ENCODE measurements at regions not wholly inside any gene's neighbourhood (a gene's known extent, or its start where the extent isn't known, plus 50 kb on each side); places are given as distances from the start of the nearest gene placed in this dataset.

DNA sequence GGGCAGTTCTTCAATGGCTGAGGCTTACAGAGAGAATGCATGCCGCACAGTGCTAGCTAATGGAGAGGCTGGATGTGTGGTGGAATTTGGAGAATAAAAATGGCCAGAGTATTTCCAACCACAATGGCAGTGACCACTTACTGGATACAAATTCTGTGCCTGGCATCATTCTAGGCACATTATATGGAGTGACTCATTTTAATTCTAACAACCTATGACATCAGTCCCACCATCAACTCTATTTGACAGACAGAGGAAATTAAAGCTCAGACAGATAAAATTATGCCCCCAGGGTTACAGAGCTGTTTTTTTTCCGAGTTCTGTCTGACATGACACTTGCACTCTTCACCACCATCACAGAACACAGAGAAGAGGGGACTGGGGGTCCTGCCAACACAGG, 105.6 kb upstream of the IL12B start:
- H3K4me3 ChIP-seq (ENCODE audit: low read depth, low read length): no peak overlapping the region
- TF ChIP-seq, protein P1, sequence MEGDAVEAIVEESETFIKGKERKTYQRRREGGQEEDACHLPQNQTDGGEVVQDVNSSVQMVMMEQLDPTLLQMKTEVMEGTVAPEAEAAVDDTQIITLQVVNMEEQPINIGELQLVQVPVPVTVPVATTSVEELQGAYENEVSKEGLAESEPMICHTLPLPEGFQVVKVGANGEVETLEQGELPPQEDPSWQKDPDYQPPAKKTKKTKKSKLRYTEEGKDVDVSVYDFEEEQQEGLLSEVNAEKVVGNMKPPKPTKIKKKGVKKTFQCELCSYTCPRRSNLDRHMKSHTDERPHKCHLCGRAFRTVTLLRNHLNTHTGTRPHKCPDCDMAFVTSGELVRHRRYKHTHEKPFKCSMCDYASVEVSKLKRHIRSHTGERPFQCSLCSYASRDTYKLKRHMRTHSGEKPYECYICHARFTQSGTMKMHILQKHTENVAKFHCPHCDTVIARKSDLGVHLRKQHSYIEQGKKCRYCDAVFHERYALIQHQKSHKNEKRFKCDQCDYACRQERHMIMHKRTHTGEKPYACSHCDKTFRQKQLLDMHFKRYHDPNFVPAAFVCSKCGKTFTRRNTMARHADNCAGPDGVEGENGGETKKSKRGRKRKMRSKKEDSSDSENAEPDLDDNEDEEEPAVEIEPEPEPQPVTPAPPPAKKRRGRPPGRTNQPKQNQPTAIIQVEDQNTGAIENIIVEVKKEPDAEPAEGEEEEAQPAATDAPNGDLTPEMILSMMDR (IDR thresholded peaks at IDR 0.05; ENCODE audit: borderline replicate concordance, insufficient read depth, low read depth, low read length): no peak

DNA sequence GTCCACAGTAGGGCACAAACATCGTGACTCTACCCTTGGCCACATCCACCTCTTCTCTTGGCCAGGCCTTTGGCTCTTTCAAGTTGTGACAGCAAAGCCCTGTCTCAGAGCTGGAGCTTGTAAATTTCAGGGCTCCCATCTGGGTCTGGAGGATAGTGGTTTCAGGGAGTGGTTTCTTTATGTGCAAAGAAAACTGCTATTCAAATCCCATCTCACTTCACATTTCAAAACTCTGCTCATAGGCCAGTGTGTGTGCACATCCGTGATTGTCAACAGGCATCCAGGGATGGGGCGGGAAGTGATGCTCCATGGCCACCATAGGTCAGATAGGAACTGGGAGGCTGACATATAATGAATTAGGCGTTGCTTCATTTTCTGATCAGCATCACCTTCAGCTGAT, 107.8 kb upstream of the IL12B start:
- TF ChIP-seq, protein P1 (IDR thresholded peaks at IDR 0.05; ENCODE audit: borderline replicate concordance, insufficient read depth, low read depth, low read length): no peak
- H3K4me3 ChIP-seq (ENCODE audit: low read depth, low read length): no peak overlapping the region

DNA sequence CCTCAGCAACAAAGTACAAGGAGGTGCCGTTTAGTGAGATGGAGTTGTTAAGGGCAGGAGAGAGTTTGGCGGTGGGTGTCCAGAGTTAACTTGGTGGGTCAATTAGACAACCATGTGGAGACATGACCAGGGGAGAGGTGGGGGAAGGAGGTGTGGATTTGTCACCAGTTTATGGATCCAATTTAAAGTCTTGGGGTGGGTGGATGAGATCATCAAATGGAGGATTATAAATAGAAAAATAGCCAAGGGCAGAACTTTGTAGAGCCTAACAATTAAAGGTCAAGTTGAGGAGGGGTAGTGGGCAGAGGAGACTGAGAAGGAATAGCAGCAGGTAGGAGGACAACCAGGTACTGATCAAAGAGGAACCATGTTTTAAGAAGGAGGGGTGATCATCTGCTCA, 108.7 kb upstream of the IL12B start:
- TF ChIP-seq, protein P1 (IDR thresholded peaks at IDR 0.05; ENCODE audit: borderline replicate concordance, insufficient read depth, low read depth, low read length): no peak
- no peak overlapping the region for H3K4me3 ChIP-seq (ENCODE audit: low read depth, low read length)

DNA sequence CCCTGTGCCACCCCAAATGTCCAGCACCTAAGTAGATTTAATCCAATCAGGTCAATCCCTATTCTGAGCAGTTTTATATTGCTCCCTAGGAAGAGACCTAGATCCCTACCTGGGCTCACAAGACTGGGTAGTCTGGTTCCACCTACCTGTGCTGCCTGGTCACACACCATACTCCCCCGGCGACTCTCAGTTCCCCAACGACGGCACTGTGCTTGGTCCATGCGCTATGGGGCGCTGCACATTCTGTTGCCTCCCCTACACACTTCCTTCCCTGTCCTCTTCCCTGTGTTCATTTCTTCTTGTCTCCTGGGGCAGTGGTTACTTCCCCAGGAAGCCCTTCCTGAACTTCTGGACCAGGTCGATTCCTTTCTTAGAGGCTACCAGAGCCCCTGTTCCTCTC, 109.9 kb upstream of the IL12B start:
- TF ChIP-seq, protein P1 (IDR thresholded peaks at IDR 0.05; ENCODE audit: borderline replicate concordance, insufficient read depth, low read depth, low read length): peak; percentile 37; the same call in 1 of the 2 replicates

DNA sequence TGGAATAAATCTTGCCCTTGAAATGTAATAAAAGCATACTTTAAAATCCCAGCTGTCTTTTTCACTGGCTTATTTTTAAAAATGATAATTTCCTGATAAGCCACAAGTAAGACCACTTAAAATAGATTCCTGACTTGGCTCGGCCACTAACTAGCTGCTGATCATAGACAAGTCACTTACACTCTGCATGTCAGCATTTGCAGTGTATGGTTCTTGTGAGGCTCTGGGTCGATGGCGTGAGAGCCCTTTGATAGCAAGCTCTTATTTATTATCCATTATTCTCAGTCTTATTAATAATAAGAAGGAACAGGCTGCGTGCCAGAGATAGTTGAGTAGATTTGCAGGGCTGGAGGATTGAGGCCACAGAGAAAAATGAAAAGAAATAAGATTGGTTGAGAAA, 110.7 kb upstream of the IL12B start:
- TF ChIP-seq, protein P1 (IDR thresholded peaks at IDR 0.05; ENCODE audit: borderline replicate concordance, insufficient read depth, low read depth, low read length): no peak

More for the DNA sequence above, 109.9 kb upstream of the IL12B start:
- no peak overlapping the region for H3K4me3 ChIP-seq (ENCODE audit: low read depth, low read length)

DNA sequence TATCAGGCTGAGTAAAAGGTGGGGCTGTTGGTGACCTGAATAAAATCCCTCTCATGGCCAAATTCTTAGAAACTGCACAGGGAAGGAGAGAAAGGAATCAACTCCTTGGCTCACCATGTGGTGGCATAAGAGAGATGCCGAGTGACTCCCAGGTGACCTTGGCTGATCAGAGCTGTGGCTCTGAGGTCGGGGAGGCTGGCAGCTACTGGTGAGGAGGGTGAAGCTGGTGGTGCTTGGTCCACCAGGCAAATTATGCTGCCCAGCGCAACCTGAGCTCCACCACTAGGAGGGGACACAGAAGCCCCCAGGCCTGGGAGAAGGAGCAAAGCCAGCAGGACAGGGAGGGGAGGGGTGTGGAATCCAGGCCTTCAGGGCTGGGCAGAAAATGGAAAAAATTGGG, 111.2 kb upstream of the IL12B start:
- no peak overlapping the region for H3K4me3 ChIP-seq (ENCODE audit: low read depth, low read length)
- TF ChIP-seq, protein P1 (IDR thresholded peaks at IDR 0.05; ENCODE audit: borderline replicate concordance, insufficient read depth, low read depth, low read length): peak; percentile 8; the same call in 1 of the 2 replicates

More for the DNA sequence above, 110.7 kb upstream of the IL12B start:
- no peak overlapping the region for H3K4me3 ChIP-seq (ENCODE audit: low read depth, low read length)

DNA sequence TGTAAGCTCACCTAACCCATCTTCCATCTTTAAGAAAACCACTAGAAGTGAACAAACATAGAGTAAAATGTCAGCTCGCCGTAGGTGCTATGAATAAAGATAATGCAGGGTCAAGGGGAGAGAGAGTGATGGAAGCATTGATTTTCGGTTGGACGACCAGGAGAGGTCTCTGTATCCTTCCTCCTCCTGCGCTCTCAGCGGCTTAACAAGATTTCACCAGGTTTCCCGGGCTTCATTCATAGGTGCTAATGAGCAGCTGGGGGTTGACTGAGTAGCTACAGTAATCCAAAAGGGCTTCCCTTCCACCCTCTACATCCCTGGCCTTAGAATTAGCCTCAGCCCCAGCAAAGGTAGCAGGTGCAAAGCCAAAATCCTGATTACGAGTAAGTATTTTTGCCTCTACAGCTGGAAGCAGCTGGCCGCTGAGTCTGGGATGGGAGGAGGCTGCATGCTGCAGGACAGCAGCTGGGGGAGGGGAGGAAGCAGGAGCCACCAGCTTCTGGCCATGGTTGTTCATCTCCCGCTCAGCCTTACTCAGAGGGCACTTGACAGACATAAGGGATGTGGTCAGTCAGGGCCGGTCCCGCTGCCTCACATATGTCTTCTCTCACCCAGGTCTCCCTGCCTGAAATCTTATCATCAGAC, 112.0 kb upstream of the IL12B start:
- TF ChIP-seq, protein P1 (IDR thresholded peaks at IDR 0.05; ENCODE audit: borderline replicate concordance, insufficient read depth, low read depth, low read length): no peak
- H3K4me3 ChIP-seq (ENCODE audit: low read depth, low read length): no peak overlapping the region
